Activated T-helper 17 cell treated with anti-CD3 and anti-CD28 coated beads, Interleukin-2, amount 50 U/mL, for 72 hours (primary cell): ENCODE measurements at regions not wholly inside any gene's neighbourhood (a gene's known extent, or its start where the extent isn't known, plus 50 kb on each side); places are given as distances from the start of the nearest gene placed in this dataset.
"Not testable (repeated sequence)": the region's sequence is repeated elsewhere in the genome, so short reads cannot be mapped to it uniquely, and the experiment has no call there.

Source experiments
- ATAC-seq: fragments of 150-1000 bp; cut with Tn5 transposase; replicated peaks from 2 replicates; pipeline ENCODE4 v1.10.0; 2021; ENCODE audit warnings: mild to moderate bottlenecking, moderate library complexity
- H3K27ac Mint-ChIP-seq: one replicate; pipeline ENCODE4 v1.8.0; 2022; ENCODE audit warnings: mixed read lengths
- H3K27me3 Mint-ChIP-seq: one replicate; pipeline ENCODE4 v1.8.0; 2022; ENCODE audit warnings: mixed read lengths
- H3K36me3 Mint-ChIP-seq: one replicate; pipeline ENCODE4 v1.8.0; 2022; ENCODE audit warnings: low read depth, mild to moderate bottlenecking, mixed read lengths
- H3K4me1 Mint-ChIP-seq: one replicate; pipeline ENCODE4 v1.8.0; 2022; ENCODE audit warnings: mixed read lengths
- H3K4me3 Mint-ChIP-seq: one replicate; pipeline ENCODE4 v1.8.0; 2022; ENCODE audit warnings: mild to moderate bottlenecking, mixed read lengths
- H3K9me3 Mint-ChIP-seq: one replicate; pipeline ENCODE4 v1.8.0; 2022; ENCODE audit warnings: mixed read lengths

DNA sequence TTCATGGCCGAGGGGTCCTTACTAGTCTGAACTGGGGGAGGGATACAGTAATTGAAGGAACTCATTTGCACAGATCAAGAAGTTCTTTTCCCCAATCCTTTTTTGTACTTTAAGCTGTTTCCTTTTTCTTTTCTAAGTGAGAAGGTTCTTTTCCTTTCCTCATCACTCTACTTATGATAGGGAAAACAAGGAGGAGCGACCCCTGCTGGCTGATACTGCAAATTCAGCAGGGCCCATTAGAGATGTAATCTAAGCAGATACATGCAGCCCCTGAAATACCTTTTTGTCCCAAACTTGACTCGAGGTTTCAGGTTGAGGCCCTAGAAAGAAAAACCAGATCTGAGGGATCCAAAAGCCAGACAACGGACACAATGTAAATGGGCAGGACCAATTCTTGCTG, 305.5 kb downstream of the DNAJB9 start:
- no peaks in the 10 kb centered on the region for H3K36me3 Mint-ChIP-seq
- peaks cover 3% of the 10 kb centered on the region for H3K9me3 Mint-ChIP-seq
- no peak overlapping the region for H3K27ac Mint-ChIP-seq
- H3K27me3 Mint-ChIP-seq = no peaks in the 10 kb centered on the region
- ATAC-seq = no peak
- H3K4me3 Mint-ChIP-seq = no peak overlapping the region
- H3K4me1 Mint-ChIP-seq = no peaks in the 10 kb centered on the region

DNA sequence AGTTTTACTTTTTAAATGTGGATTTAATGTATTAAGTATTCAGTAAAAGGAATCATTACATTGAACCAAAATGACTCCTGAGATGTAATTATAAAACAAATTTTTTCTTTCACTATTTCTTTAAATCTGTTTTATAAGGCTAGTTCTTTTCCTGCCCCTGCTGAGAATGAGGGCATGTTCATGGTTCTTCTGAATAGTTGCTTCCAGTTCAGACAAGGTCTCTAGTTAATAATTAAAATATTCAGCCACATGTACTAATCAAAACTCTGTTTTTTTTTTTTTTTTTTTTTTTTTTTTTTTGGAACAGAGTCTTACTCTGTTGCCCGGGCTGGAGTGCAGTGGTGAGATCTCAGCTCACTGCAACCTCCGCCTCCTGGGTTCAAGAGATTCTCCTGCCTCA, 321.2 kb downstream of the DNAJB9 start:
- ATAC-seq = no peak
- H3K4me1 Mint-ChIP-seq = no peaks in the 10 kb centered on the region
- peaks cover 3% of the 10 kb centered on the region for H3K9me3 Mint-ChIP-seq
- H3K27ac Mint-ChIP-seq = no peak overlapping the region
- H3K4me3 Mint-ChIP-seq = no peak overlapping the region
- no peaks in the 10 kb centered on the region for H3K36me3 Mint-ChIP-seq
- no peaks in the 10 kb centered on the region for H3K27me3 Mint-ChIP-seq

DNA sequence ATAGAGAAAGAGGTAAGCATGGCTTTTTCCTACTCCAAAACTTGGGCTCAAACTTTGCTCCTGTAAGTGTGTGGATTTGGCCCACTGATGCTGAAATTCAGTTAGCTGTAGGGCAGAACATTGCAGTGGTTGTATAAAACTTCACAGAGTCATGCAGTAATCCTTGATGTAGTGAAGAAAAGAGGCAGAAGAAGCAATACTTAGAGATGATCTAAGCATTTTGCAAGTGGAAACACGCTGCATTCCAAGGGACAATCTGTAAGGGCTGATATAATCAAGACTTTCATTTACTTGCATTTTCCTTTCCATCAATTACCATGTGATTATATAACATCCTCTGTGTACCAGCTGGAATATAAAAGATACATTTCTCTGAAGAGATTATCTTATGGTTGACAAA, 338.8 kb downstream of the DNAJB9 start:
- Mint-ChIP-seq H3K4me1 (no peaks in the 10 kb centered on the region), H3K9me3 (peaks cover 4% of the 10 kb centered on the region), H3K27ac (no peak overlapping the region), H3K36me3 (no peaks in the 10 kb centered on the region), H3K27me3 (no peaks in the 10 kb centered on the region), H3K4me3 (no peak overlapping the region)
- ATAC-seq = no peak

DNA sequence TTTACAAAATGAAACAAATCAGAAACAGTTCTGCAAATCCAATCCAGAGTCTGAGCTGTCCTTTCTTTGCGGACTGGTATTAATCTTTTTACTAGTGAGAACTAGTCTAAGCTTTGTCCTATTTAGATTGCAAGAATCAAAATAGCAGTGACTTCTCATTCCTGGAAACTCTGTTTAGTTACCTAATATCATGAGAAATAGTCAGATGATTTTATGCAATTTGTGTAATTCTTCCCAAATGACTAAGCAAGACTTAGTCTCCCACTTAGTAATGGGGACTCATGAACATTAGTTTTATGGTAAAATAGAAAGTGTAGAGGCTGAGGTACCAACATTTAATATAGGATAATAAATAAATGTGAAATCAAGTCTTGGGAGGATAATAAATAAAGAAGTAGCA, 341.3 kb downstream of the DNAJB9 start:
- Mint-ChIP-seq H3K36me3 (no peaks in the 10 kb centered on the region), H3K27me3 (no peaks in the 10 kb centered on the region)
- no peak for ATAC-seq

DNA sequence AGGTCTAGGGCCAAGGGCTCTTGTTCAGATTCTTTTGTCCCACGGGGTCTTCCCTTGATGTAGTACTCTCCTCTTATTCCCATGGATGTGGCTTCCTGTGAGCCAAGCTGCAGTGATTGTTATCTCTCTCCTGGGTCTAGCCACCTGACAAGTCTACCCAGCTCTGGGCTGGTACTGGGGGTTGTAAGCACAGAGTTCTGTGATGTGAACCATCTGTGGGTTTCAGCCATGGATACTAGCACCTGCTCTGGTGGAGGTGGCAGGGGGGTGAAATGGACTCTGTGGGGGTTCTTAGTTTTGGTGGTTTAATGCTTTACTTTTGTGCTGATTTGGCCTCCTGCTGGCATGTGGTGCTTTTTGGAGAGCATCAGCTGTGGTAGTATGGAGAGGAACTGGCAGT, 350.8 kb downstream of the DNAJB9 start:
- Mint-ChIP-seq H3K27me3 (no peaks in the 10 kb centered on the region), H3K27ac (no peak overlapping the region), H3K4me1 (no peaks in the 10 kb centered on the region), H3K36me3 (no peaks in the 10 kb centered on the region), H3K9me3 (peaks cover 5% of the 10 kb centered on the region), H3K4me3 (no peak overlapping the region)
- ATAC-seq = no peak

More for the DNA sequence above, 341.3 kb downstream of the DNAJB9 start:
- Mint-ChIP-seq H3K27ac (no peak overlapping the region), H3K4me1 (no peaks in the 10 kb centered on the region), H3K9me3 (peaks cover 13% of the 10 kb centered on the region), H3K4me3 (no peak overlapping the region)

DNA sequence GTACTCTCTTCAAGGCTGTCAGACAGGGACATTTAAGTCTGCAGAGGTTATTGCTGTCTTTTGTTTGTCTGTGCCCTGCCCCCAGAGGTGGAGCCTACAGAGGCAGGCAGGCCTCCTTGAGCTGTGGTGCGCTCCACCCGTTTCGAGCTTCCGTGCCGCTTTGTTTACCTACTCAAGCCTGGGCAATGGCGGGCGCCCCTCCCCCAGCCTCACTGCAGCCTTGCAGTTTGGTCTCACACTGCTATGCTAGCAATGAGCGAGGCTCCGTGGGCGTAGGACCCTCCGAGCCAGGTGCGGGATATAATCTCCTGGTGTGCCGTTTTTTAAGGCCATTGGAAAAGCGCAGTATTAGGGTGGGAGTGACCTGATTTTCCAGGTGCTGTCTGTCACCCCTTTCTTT, 373.4 kb downstream of the DNAJB9 start:
- not testable (repeated sequence) for H3K27ac Mint-ChIP-seq, H3K9me3 Mint-ChIP-seq, H3K27me3 Mint-ChIP-seq, H3K4me1 Mint-ChIP-seq, H3K4me3 Mint-ChIP-seq, H3K36me3 Mint-ChIP-seq, ATAC-seq

DNA sequence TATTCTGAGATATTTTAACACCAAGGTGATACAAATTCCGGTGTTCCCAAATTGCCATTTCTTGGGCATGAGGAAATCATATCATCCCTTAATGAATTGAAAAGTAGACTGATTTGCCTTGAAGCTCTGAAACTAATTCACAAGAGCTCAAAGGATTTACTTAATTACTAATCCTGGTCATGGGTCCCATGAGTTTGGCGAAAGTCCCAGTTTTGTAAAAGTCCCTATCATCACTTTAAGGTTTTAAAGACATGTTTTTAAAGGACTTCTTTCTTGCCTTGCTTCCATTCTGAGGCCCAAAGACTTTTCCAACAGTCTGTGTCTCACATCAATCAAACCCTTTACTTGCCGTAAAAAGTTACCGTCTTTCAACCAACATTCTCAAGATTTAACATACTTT, 377.9 kb downstream of the DNAJB9 start:
- no peaks in the 10 kb centered on the region for H3K27me3 Mint-ChIP-seq
- no peak overlapping the region for H3K27ac Mint-ChIP-seq
- H3K36me3 Mint-ChIP-seq = no peaks in the 10 kb centered on the region
- H3K4me3 Mint-ChIP-seq = no peak overlapping the region
- H3K4me1 Mint-ChIP-seq = no peaks in the 10 kb centered on the region
- H3K9me3 Mint-ChIP-seq = peaks cover 4% of the 10 kb centered on the region
- no peak for ATAC-seq

DNA sequence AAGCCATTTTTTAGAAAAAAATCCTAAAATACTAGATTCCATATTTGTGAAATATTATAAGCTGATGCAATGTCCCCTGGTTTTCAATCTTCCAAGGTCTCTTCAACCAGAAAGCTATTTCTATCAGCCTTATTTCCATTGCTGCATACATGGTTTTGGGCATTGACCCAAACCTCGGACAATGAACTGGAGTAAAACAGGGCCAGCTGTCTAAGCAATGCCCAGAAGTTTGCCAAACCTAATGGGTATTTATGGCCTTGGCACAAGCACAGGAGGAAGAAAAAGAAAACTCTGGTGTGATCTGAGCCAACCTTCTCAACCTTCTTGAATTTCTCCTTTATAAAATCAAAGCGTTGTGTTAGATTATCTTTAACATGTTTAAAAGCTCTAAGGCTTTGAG, 402.3 kb downstream of the DNAJB9 start:
- no peaks in the 10 kb centered on the region for H3K27me3 Mint-ChIP-seq

DNA sequence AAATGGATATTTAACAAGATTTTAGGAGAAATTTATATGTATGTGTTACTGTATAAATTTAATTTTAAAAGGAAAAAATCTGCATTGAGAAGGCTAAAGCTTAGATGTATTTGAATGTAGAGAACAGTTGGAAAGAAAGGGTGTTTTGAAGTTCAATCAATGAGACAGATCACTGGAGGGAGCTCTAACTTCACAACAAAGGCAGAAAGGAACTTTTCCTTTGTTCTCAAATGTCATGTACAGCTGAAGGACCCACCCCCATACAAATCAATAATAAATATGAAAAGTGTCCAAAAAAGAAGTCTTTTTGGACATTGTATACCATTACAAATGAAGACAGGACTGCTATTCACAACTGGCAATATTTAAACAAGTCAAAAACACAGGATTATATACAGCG, 403.4 kb downstream of the DNAJB9 start:
- ATAC-seq = no peak
- Mint-ChIP-seq H3K4me1 (no peaks in the 10 kb centered on the region), H3K9me3 (peaks cover 3% of the 10 kb centered on the region), H3K4me3 (no peak overlapping the region), H3K36me3 (no peaks in the 10 kb centered on the region), H3K27ac (no peak overlapping the region), H3K27me3 (no peaks in the 10 kb centered on the region)

More for the DNA sequence above, 402.3 kb downstream of the DNAJB9 start:
- ATAC-seq = no peak
- Mint-ChIP-seq H3K4me3 (no peak overlapping the region), H3K27ac (no peak overlapping the region), H3K9me3 (peaks cover 3% of the 10 kb centered on the region), H3K4me1 (no peaks in the 10 kb centered on the region), H3K36me3 (no peaks in the 10 kb centered on the region)

DNA sequence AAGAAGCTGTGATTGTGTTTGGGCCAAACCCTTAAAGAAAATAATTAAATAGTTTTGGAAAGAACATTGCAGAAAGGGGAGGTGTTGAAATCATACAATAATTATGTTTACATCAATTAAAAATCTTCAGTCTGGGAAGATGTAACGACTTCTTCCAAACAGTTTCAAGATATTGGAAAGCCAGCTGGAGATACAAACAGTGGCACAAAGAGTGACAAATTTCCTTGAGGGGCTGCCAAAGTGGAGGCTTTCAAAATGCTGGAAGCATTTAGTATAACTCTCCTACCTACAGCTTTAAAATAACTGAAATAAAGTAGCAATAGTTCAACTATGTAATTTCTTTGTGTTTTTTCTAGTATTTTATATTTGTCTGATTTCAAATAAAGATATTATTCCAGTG, 405.0 kb downstream of the DNAJB9 start:
- no peaks in the 10 kb centered on the region for H3K36me3 Mint-ChIP-seq
- no peaks in the 10 kb centered on the region for H3K4me1 Mint-ChIP-seq
- no peak overlapping the region for H3K27ac Mint-ChIP-seq
- no peak for ATAC-seq
- no peak overlapping the region for H3K4me3 Mint-ChIP-seq
- peaks cover 6% of the 10 kb centered on the region for H3K9me3 Mint-ChIP-seq
- H3K27me3 Mint-ChIP-seq = no peaks in the 10 kb centered on the region

DNA sequence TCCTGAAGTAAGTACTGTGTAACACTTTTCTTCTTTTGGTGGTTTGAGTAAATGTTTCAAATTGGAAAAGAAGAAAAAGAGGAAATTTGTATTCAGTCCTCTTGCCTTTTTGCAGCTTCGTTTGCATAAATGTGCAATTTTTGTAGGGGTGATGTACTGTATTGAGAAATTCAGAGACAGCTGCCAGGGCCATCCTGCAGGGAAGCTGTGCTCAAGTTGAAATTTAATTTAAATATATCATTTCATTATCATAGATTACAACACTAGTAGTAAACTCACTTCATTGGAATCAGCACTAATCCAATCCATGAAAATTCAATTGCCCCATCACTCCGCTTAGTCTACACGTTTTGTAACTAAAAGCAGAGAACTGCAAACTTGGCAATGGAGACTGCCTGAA, 415.4 kb downstream of the DNAJB9 start:
- peaks cover 10% of the 10 kb centered on the region for H3K9me3 Mint-ChIP-seq
- no peaks in the 10 kb centered on the region for H3K36me3 Mint-ChIP-seq

DNA sequence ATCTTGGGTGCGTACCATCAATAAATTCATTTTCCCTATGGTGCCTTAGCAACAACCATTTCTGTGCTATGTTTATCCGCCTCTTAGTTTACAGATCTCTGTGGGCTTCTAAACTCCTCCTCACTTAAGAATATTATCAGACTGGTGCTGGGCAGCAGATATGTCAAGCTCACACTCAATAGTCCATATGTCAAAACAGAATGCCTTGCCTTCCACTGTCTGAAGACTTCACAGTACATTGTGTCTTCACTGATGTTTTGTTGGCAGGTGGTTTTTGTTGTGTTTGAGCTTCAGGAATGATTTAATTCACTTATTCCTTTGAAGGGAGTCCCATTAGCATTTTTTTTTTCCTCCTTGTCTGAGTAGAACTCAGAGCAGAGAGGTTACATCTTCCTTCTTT, 419.6 kb downstream of the DNAJB9 start:
- ATAC-seq = no peak
- no peaks in the 10 kb centered on the region for H3K4me1 Mint-ChIP-seq

More for the DNA sequence above, 415.4 kb downstream of the DNAJB9 start:
- H3K27ac Mint-ChIP-seq = no peak overlapping the region
- no peaks in the 10 kb centered on the region for H3K4me1 Mint-ChIP-seq
- no peak for ATAC-seq
- no peaks in the 10 kb centered on the region for H3K27me3 Mint-ChIP-seq
- no peak overlapping the region for H3K4me3 Mint-ChIP-seq

DNA sequence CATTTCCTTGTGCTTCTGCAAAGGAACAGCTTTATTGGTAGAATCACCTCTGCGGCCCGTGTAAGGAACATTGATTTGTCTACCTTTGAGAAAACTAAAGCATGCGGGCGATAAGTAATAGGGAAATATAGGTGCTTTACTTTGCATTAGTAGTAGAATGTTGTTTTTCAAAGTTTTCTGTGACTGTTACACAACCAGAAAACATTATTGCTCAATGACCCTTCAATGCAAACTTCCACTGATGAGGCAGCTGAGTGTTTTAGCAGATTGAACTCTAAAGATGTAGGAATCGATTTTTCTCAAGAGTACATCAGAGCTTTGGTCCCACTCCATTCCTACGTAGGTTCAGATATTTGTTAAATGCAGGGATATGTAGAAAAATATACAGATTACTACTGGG, 427.8 kb downstream of the DNAJB9 start:
- ATAC-seq = no peak
- no peak overlapping the region for H3K27ac Mint-ChIP-seq
- H3K4me1 Mint-ChIP-seq = no peaks in the 10 kb centered on the region
- no peaks in the 10 kb centered on the region for H3K9me3 Mint-ChIP-seq
- no peaks in the 10 kb centered on the region for H3K36me3 Mint-ChIP-seq
- H3K27me3 Mint-ChIP-seq = no peaks in the 10 kb centered on the region
- no peak overlapping the region for H3K4me3 Mint-ChIP-seq

More for the DNA sequence above, 419.6 kb downstream of the DNAJB9 start:
- H3K4me3 Mint-ChIP-seq = no peak overlapping the region
- H3K9me3 Mint-ChIP-seq = no peaks in the 10 kb centered on the region
- no peaks in the 10 kb centered on the region for H3K36me3 Mint-ChIP-seq
- H3K27ac Mint-ChIP-seq = no peak overlapping the region
- no peaks in the 10 kb centered on the region for H3K27me3 Mint-ChIP-seq

DNA sequence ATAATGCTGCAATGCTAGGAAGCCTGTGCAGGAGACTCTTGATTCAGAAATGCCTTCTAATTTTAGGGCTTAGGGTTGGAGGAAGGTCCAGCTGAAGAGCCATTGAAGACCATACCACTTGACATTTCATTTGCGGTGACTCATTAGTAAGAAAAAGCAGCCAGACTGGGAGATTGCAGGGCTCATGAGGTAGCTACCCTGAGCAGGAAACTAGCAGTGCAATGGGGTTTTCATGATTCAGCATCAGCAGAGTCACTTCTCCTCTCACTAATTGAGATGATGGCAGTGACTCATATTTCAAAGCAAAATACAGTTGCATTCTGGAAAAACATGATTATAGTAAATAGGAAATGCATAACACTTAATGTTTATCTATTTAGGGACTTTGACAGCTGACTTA, 434.1 kb downstream of the DNAJB9 start:
- H3K27me3 Mint-ChIP-seq = no peaks in the 10 kb centered on the region
- H3K4me3 Mint-ChIP-seq = no peak overlapping the region
- peaks cover 14% of the 10 kb centered on the region for H3K9me3 Mint-ChIP-seq
- no peak overlapping the region for H3K27ac Mint-ChIP-seq
- no peaks in the 10 kb centered on the region for H3K36me3 Mint-ChIP-seq
- no peak for ATAC-seq
- no peaks in the 10 kb centered on the region for H3K4me1 Mint-ChIP-seq

DNA sequence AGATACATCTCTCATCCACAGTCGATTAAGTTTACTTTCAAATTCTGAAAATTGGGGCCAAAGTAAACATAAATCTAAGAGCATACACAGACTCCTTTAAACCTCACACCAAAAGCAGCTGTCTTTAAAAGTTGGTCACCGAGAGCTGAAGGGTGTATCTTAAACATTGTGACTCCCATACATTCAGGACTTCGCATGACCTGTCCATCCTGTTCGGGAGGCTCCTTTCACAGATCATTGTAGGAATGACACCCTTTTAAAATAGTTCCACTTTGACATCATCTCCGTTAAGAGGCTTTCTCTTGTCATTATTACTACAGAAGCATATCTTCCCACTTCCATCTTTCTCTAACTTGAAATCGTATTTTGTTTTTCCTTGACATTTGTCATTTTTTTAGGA, 440.0 kb downstream of the DNAJB9 start:
- Mint-ChIP-seq H3K4me1 (no peaks in the 10 kb centered on the region), H3K36me3 (no peaks in the 10 kb centered on the region), H3K27ac (no peak overlapping the region), H3K9me3 (peaks cover 8% of the 10 kb centered on the region), H3K27me3 (no peaks in the 10 kb centered on the region), H3K4me3 (no peak overlapping the region)
- no peak for ATAC-seq

DNA sequence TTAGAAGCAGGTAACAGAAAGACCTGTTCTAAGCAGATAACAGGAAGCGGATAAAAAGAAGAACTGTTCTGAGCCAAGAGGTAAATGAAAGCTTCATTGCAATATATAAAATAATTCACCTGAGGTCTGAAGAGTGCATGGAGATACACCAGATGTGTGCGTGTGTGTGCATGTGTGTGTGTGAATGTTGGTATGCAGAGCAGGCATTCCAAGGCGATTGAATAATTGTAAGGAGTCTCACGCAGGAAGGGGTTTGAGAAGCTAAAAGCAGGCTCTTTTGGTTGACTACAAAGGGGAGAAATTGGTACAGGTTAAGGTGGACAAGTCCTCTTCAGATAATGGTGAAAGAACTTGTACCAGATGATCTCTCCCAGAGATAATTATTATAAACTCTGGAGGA, 450.6 kb downstream of the DNAJB9 start:
- no peak overlapping the region for H3K4me3 Mint-ChIP-seq
- H3K4me1 Mint-ChIP-seq = no peaks in the 10 kb centered on the region
- H3K27ac Mint-ChIP-seq = no peak overlapping the region
- H3K36me3 Mint-ChIP-seq = no peaks in the 10 kb centered on the region
- H3K9me3 Mint-ChIP-seq = peaks cover 3% of the 10 kb centered on the region
- no peaks in the 10 kb centered on the region for H3K27me3 Mint-ChIP-seq
- ATAC-seq = no peak
